ENCODE measurements at regions not wholly inside any gene's neighbourhood (a gene's known extent, or its start where the extent isn't known, plus 50 kb on each side); places are given as distances from the start of the nearest gene placed in this dataset.

GRCh38 chr6:139812939-139813338 is 438.5 kb upstream of the CITED2 start:
- no peak for DNase-seq (ENCODE audit: low spot score)

DNA sequence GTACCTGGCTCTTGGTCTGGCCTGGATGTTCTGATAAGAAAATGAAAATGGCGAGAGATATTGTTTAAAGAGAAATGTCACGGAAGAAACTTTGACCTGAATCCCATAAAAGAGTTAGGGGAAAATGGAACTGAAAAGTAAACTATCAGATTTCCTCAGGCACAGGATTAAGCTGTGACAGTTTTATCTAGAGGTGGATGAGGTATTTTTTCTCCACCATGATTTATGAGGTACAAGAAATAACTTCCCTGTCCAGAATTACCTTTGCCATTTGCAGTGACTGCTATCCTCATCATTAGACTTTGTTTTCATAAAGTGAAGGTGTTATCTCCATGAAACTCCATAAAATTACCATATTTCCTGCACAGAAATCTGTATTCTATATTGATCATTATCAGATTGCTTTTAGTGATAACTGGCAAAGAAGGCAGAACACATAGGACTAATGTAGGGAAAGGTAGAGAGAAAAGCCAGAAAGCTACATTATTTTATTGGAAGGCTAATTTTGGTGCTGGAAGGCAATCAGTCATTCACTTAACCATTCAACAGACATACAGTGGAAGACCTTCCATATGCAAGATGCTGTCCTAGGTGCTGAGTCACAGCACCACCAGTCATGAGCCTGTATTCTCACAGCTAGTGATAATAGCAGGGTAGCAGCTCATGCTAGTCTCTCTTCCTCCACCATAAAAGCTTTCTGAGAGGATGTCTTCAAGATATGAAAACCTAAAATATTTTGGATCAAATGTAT is 427.3 kb upstream of the CITED2 start:
- DNase-seq (ENCODE audit: low spot score): no peak

DNA sequence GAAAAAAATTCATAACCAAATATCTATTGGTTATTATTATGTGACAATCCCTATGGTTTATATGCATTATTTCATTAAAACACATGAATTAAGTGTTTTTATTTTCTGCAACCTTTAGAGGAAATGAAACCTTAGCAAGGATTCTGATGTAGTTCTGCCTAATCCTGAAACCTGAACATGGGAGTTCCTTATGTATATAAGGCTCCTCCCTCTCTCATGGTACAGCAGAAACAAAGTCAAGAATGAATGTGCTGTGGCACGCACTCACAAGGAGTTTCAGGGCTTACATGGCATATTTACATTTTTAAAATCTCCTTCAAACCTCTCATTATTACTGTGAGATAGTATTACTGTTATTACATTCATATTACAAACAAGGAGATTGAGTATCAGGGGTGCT is 426.4 kb upstream of the CITED2 start:
- DNase-seq (ENCODE audit: low spot score): no peak

DNA sequence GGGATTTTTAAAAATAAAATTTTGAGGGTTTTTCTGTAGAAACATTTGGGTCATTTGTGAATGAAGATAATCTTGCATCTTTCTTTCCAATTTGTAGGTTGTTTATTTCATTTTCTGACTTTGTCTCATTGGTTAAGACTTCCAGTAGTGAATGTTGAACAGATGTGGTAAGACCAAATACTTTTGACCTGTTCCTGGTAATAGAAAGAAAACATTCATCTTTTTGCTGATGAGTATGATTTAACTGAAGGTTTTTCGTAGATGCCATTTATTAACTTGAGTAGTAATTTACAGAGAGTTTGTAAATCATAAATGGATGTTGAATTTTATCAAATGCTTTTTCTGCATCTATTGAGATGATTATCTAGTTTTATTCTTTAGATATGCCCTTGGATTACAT is 416.1 kb upstream of the CITED2 start:
- DNase-seq (ENCODE audit: low spot score): no peak

- no peak for DNase-seq (ENCODE audit: low spot score)
These were observed 409.8 kb upstream of the CITED2 start for GRCh38 chr6:139784222-139784769.

DNA sequence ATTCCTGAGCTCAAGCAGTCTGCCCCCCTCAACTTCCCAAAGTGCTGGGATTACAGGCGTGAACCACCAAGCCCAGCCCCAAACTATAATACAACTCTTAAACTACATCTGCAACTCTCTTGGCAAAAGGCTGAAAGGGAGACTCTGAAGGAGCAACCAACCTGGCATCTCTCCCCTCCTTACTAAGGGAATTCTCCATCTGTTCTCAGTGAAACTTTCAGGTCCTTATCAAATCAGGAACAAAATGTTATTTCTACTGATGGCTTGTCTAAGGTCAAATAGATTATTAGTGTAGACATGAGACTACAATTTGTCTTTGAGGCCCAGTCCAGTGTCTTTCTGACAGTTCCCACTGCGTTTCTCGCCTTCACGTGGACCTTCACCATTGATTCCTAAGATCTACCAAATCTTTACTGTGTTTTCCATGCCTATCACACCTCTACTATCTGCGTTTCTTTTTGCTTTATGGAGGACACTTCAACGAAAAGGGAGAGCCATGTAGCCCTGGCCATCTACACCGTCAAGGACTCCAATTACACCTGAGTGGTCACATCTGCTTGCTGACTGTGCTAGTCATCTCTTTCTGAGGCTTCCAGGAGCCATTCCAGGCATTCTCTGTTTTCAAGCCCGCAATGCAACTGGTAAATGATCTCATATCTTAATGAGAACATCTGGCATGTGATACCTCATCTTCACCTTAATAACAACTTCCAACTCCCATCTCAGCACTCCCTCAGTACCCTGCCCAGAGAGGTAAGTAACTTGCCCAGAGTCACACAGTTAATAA is 405.7 kb upstream of the CITED2 start:
- DNase-seq (ENCODE audit: low spot score): no peak

GRCh38 chr6:139778688-139779087 is 404.2 kb upstream of the CITED2 start:
- no peak for DNase-seq (ENCODE audit: low spot score)

- DNase-seq (ENCODE audit: low spot score): no peak
These were observed 403.7 kb upstream of the CITED2 start for GRCh38 chr6:139778106-139778505.

- DNase-seq (ENCODE audit: low spot score): no peak
These were observed 402.9 kb upstream of the CITED2 start for GRCh38 chr6:139777202-139777970.

GRCh38 chr6:139776041-139776440 is 401.6 kb upstream of the CITED2 start:
- DNase-seq (ENCODE audit: low spot score): no peak

DNA sequence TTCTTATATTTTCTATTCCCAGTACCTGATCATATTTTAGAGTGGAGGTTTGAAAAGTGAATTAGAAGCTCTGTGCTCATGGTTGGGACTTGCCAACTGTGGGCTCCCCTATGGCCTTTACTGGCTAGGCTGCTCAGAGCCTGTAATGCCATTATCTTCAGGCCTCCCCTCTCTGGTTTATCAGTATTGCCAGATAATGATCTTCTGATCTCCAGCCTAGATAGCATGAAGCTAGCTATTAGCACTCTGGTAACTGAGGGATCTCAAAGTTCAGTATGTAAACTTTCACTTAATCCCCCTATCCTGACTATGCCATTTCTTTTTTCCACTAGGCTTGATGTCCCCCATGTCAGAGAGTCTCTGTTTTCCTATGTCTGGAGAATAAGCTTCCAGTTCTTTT is 393.7 kb upstream of the CITED2 start:
- no peak for DNase-seq (ENCODE audit: low spot score)

DNA sequence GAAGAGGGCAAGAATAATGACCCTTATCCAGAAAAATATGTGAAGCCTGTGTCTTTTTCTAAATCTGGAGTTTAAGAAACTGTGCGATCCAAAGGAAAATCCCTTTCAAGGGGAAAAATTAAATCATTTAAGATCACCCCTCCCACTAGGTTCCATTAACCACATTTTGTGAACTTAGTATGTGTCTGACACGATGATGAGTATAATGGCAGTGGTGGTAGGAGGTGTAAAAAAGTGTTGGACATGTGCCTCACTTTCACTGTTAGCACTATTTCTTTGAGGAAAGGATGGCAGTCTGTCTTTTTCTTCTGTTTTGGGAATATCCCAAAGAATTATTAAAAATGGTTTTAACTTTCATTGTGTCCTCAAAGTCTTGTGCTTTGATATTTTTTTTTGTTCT is 392.3 kb upstream of the CITED2 start:
- DNase-seq (ENCODE audit: low spot score): no peak

GRCh38 chr6:139765825-139766285 is 391.4 kb upstream of the CITED2 start:
- peak; percentile 55 for DNase-seq (ENCODE audit: low spot score)

- peak; percentile 24 for DNase-seq (ENCODE audit: low spot score)
These were observed 390.1 kb upstream of the CITED2 start for GRCh38 chr6:139764498-139764986.

DNA sequence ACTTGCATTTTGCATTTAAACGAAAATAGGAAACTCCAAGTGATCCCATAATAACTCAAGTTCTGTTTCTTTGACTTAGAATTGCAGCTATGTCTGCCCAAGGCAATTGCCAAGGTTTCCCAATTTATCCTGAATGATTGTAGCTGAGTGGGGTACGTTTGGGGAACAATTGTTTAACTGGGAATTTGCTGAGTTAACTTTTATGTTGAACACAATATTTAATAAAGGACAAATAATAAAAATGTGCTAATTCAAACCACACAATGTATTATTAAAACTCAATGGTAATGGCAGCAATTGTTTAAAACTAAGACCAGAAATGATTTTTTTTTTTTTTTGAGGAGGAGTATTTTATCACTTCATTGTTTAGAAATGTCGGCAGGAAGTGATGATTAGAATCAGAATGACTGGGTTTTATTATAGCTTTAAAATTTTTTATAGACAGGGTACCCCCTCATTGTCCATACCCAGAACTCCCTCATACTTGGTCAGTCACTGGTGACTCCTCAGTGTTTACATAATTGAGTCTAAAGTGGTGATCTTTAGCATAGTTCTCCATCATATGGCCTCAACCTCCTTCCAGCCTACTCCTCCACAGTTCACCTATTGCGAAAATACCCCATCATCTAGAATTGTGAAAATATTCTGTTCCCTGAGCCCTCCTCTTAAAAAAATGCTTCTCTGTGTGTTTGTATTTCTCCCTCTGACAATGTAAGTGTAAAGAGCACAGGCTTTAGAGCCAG is 389.2 kb upstream of the CITED2 start:
- DNase-seq (ENCODE audit: low spot score): no peak

DNA sequence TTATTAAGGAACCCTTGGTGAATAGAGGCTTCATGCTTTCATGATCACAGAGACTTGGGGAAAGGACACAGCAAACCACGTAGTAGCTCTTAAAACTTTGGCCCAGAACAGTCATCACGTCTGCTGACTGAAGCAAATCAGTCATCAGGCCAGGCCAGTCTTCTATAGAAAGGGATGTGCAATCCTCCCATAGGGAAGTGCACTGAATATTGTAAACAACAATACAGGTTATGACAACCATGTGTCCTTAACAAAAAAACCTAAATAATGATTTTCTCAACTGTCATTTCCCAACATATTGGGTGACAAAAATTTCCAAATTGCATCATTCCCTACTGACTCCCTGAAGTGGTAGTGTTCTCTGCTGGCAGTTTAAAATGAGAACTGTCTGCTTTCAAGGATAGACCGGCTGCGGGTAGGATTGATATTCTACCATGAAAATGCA is 388.2 kb upstream of the CITED2 start:
- no peak for DNase-seq (ENCODE audit: low spot score)

- DNase-seq (ENCODE audit: low spot score): no peak
These were observed 385.7 kb upstream of the CITED2 start for GRCh38 chr6:139760128-139760527.

DNA sequence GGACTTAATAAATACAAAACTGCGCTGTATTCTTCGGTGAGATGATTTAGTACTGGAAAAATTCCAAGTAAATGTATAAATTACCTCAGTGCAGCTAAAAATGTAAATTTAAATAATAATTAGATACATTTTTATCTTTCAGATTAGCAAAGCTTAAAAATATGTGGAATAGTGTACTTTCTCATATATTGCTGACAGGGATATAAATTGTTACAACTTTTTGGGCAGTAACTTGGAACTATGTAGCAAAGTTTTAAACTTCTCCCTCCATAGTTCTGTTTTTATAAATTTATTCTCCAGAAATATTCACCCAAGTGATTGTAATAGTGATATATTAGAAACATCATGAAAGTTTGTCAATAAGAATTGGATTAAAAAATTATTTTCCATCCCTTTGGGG is 384.6 kb upstream of the CITED2 start:
- no peak for DNase-seq (ENCODE audit: low spot score)

- DNase-seq (ENCODE audit: low spot score): no peak
These were observed 383.8 kb upstream of the CITED2 start for GRCh38 chr6:139758209-139758611.

- no peak for DNase-seq (ENCODE audit: low spot score)
These were observed 383.3 kb upstream of the CITED2 start for GRCh38 chr6:139757784-139758183.

- no peak for DNase-seq (ENCODE audit: low spot score)
These were observed 381.9 kb upstream of the CITED2 start for GRCh38 chr6:139756381-139756780.

Data from hematopoietic multipotent progenitor cell treated with erythropoietin and hydrocortisone succinate and interleukin-3 and kit ligand, for 17 days (in vitro differentiated cells).